Kidney epithelial cell (primary cell): ENCODE measurements at regions not wholly inside any gene's neighbourhood (a gene's known extent, or its start where the extent isn't known, plus 50 kb on each side); places are given as distances from the start of the nearest gene placed in this dataset.

ENCODE experiments used
- DNase-seq: peaks from one replicate; pipeline ENCODE4 v3.0.0-alpha.2; 2010; ENCODE audit warnings: low read depth
- H3K27me3 ChIP-seq: 2 replicates; pipeline ENCODE4 v1.6.0; 2011; ENCODE audit warnings: low read length; ENCODE audit not compliant: control insufficient read depth, insufficient read depth
- H3K36me3 ChIP-seq: 2 replicates; pipeline ENCODE4 v1.5.1; 2011; ENCODE audit warnings: low read length; ENCODE audit not compliant: control insufficient read depth, insufficient read depth
- H3K4me3 ChIP-seq: 2 replicates; pipeline ENCODE4 v1.5.1; 2011; ENCODE audit warnings: low read depth, mild to moderate bottlenecking, control low read depth, low read length
- TF ChIP-seq, protein P1 (sequence below): IDR thresholded peaks from 2 replicates; pipeline ENCODE4 v1.5.1; 2011; ENCODE audit warnings: mild to moderate bottlenecking, moderate library complexity, low read length, control low read depth, inconsistent platforms; ENCODE audit not compliant: insufficient read depth, poor library complexity, severe bottlenecking

DNA sequence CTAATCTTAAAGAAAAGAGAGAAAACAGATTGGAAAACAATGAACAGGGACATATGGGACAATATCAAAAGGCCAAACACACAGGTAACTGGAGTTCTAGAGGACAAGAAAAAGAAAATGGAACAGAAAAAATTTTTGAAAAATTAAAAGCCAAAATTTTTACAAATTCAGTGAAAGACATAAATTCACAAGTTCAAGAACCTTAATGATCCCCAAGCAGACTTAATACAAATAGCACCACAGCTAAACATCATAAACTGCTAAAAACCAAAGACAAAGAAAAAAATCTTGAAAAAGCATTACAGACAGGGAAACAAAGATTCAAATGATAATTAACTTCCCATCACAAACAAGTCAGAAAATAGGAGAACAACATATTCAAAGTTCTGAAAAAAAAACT, 338.5 kb upstream of the SLC30A5 start:
- Histone ChIP-seq H3K36me3 (no peaks in the 10 kb centered on the region), H3K4me3 (no peak overlapping the region), H3K27me3 (no peaks in the 10 kb centered on the region)
- DNase-seq = no peak
- TF ChIP-seq, protein P1, sequence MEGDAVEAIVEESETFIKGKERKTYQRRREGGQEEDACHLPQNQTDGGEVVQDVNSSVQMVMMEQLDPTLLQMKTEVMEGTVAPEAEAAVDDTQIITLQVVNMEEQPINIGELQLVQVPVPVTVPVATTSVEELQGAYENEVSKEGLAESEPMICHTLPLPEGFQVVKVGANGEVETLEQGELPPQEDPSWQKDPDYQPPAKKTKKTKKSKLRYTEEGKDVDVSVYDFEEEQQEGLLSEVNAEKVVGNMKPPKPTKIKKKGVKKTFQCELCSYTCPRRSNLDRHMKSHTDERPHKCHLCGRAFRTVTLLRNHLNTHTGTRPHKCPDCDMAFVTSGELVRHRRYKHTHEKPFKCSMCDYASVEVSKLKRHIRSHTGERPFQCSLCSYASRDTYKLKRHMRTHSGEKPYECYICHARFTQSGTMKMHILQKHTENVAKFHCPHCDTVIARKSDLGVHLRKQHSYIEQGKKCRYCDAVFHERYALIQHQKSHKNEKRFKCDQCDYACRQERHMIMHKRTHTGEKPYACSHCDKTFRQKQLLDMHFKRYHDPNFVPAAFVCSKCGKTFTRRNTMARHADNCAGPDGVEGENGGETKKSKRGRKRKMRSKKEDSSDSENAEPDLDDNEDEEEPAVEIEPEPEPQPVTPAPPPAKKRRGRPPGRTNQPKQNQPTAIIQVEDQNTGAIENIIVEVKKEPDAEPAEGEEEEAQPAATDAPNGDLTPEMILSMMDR = no peak

DNA sequence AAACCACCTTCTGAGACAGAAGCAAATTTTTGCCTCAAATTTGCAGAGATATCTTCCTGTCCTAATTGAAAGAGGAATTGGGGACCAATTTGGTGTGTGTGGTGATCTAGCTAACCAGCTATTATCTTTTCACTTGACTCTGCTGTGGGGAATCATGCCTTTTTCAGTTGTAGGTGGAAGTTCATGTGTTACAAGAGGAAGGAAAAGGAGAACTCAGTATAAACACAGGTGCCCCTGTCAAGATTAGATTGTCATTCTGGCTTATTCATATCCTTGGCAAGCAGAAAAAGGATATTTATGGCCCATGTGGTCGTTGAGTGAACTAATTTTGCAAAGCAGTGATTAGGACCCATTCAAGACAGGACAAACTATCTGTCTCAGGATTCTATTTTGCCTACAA, 336.8 kb upstream of the SLC30A5 start:
- no peak for DNase-seq
- Histone ChIP-seq H3K4me3 (no peak overlapping the region), H3K27me3 (no peaks in the 10 kb centered on the region), H3K36me3 (no peaks in the 10 kb centered on the region)
- TF ChIP-seq, protein P1 = no peak

DNA sequence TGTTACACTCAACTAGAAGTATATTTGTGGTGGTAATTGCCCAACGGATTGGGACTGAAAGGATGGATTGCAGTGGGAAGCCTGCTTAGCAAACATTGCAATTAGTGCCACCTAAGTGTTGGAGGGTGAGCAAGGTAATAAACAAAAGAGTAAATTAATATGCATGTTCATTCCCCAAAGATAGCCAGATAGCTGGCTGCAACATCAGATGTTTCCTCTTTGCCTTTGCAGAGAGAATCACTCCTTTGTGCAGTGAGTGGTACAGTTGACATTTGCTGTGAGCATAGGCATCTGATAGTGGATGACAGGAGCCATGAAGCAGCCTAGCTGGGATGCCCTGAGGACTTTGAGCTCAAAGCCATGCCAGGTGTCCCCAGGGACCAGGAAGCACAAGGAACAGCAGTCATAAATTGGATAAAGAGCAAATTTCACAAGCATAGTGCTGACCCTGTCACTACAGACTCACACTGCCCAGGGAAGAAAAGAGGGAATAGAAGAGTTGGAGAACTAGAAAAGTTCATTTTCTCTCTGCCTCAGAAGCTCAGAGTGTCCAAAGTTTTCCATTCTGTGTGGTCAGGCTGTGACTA, 336.1 kb upstream of the SLC30A5 start:
- Histone ChIP-seq H3K36me3 (no peaks in the 10 kb centered on the region), H3K4me3 (no peak overlapping the region), H3K27me3 (no peaks in the 10 kb centered on the region)
- no peak for DNase-seq
- TF ChIP-seq, protein P1 = no peak

DNA sequence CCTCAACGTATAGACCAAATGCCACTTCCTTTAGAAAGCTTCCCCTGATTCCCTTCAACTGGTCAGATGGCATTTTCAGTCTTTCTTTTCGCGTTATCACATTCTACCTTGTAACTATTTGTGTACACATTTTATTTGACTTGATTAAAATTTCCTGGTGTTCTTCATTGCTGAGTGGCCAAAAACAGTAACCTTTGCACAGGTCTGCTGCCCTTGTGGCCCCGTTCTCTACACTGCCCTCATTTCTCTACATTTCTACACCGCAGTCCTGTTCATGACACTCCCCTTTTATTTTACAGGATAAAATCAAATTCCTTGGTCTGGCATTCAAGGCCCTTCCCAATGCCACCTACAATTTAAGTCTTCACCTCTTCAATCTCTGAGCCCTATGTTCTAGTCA, 334.2 kb upstream of the SLC30A5 start:
- H3K27me3 ChIP-seq = no peaks in the 10 kb centered on the region
- no peak overlapping the region for H3K4me3 ChIP-seq
- TF ChIP-seq, protein P1 = no peak
- H3K36me3 ChIP-seq = no peaks in the 10 kb centered on the region
- DNase-seq = no peak

DNA sequence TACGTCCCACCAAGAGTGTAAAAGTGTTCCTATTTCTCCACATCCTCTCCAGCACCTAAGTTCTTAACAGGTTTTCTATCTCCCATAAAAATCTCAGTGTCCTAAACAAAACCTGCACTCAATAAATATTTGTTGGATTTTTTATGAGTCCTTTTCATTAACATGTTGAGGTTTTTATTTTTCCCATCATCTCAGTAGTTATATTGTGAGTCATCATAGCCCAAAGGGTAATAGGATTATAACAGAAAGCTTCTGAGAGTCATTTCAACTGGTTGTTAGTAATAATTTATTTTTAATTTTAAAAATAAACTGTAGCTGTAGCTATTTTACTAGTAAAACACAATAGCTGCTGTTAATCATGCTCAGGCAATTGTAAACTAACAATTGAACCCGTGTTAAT, 331.6 kb upstream of the SLC30A5 start:
- TF ChIP-seq, protein P1 = no peak
- DNase-seq = no peak
- H3K27me3 ChIP-seq = no peaks in the 10 kb centered on the region
- no peak overlapping the region for H3K4me3 ChIP-seq
- no peaks in the 10 kb centered on the region for H3K36me3 ChIP-seq

DNA sequence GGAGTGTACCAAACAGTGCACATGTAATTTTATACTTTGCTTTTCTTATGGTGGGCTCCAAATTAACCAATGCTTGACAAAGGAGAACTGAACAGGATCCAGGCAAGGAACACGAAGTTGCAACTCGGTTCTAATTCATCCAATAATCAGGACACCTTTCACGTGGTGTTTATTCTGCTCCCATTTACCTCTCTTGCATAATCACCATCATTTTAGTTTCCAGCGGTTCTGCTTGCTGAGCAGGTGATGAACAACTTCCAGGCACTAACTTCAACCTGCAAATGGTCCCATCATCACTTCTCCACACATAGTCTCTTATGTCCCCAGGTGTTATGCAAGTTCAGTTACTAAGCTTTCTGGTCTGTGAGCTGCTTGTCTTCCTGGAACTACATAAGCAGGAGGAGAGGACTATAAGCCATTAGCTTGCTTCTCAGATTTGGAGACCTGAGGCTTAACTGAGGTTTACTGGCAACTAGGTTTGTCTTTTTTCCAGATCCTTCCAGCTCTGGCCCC, 326.8 kb upstream of the SLC30A5 start:
- TF ChIP-seq, protein P1 = no peak
- no peak for DNase-seq
- Histone ChIP-seq H3K36me3 (no peaks in the 10 kb centered on the region), H3K4me3 (no peak overlapping the region), H3K27me3 (no peaks in the 10 kb centered on the region)
